ENCODE measurements at regions not wholly inside any gene's neighbourhood (a gene's known extent, or its start where the extent isn't known, plus 50 kb on each side); places are given as distances from the start of the nearest gene placed in this dataset.
A peak's percentile ranks its signal among the peaks of the same experiment; 100 is the strongest.

DNA sequence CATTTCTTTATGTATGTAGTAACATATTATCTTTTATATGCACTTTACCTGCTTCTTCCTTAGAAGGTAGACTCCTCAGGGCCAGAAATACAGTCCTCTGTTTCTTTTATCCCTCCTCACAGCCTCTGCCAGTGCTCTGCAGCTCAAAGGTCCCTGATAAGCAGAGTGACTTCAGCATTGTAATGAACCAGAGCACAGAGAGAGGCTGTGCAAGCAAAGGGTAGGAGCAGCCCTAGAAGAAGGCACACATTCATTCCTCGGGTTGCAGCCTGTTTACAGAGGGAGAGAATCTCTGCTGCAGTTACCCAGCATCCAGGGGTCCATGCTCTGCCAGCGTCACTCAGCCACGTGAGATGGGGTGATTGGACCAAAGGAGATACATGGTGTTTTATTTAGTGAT is 101.1 kb downstream of the RHOU start (continued):
- TF ChIP-seq, protein P1, sequence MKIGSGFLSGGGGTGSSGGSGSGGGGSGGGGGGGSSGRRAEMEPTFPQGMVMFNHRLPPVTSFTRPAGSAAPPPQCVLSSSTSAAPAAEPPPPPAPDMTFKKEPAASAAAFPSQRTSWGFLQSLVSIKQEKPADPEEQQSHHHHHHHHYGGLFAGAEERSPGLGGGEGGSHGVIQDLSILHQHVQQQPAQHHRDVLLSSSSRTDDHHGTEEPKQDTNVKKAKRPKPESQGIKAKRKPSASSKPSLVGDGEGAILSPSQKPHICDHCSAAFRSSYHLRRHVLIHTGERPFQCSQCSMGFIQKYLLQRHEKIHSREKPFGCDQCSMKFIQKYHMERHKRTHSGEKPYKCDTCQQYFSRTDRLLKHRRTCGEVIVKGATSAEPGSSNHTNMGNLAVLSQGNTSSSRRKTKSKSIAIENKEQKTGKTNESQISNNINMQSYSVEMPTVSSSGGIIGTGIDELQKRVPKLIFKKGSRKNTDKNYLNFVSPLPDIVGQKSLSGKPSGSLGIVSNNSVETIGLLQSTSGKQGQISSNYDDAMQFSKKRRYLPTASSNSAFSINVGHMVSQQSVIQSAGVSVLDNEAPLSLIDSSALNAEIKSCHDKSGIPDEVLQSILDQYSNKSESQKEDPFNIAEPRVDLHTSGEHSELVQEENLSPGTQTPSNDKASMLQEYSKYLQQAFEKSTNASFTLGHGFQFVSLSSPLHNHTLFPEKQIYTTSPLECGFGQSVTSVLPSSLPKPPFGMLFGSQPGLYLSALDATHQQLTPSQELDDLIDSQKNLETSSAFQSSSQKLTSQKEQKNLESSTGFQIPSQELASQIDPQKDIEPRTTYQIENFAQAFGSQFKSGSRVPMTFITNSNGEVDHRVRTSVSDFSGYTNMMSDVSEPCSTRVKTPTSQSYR (CRISPR knock-in tag; IDR thresholded peaks at IDR 0.05; ENCODE audit: borderline replicate concordance): peak; percentile 25; the same call in 1 of the 2 replicates
- TF ChIP-seq, protein P2, sequence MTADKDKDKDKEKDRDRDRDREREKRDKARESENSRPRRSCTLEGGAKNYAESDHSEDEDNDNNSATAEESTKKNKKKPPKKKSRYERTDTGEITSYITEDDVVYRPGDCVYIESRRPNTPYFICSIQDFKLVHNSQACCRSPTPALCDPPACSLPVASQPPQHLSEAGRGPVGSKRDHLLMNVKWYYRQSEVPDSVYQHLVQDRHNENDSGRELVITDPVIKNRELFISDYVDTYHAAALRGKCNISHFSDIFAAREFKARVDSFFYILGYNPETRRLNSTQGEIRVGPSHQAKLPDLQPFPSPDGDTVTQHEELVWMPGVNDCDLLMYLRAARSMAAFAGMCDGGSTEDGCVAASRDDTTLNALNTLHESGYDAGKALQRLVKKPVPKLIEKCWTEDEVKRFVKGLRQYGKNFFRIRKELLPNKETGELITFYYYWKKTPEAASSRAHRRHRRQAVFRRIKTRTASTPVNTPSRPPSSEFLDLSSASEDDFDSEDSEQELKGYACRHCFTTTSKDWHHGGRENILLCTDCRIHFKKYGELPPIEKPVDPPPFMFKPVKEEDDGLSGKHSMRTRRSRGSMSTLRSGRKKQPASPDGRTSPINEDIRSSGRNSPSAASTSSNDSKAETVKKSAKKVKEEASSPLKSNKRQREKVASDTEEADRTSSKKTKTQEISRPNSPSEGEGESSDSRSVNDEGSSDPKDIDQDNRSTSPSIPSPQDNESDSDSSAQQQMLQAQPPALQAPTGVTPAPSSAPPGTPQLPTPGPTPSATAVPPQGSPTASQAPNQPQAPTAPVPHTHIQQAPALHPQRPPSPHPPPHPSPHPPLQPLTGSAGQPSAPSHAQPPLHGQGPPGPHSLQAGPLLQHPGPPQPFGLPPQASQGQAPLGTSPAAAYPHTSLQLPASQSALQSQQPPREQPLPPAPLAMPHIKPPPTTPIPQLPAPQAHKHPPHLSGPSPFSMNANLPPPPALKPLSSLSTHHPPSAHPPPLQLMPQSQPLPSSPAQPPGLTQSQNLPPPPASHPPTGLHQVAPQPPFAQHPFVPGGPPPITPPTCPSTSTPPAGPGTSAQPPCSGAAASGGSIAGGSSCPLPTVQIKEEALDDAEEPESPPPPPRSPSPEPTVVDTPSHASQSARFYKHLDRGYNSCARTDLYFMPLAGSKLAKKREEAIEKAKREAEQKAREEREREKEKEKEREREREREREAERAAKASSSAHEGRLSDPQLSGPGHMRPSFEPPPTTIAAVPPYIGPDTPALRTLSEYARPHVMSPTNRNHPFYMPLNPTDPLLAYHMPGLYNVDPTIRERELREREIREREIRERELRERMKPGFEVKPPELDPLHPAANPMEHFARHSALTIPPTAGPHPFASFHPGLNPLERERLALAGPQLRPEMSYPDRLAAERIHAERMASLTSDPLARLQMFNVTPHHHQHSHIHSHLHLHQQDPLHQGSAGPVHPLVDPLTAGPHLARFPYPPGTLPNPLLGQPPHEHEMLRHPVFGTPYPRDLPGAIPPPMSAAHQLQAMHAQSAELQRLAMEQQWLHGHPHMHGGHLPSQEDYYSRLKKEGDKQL (CRISPR knock-in tag; IDR thresholded peaks at IDR 0.05; ENCODE audit: low read depth): 0 out of 2 replicates have a peak, but pooled peaks have one; percentile 28
- TF ChIP-seq, protein P3, sequence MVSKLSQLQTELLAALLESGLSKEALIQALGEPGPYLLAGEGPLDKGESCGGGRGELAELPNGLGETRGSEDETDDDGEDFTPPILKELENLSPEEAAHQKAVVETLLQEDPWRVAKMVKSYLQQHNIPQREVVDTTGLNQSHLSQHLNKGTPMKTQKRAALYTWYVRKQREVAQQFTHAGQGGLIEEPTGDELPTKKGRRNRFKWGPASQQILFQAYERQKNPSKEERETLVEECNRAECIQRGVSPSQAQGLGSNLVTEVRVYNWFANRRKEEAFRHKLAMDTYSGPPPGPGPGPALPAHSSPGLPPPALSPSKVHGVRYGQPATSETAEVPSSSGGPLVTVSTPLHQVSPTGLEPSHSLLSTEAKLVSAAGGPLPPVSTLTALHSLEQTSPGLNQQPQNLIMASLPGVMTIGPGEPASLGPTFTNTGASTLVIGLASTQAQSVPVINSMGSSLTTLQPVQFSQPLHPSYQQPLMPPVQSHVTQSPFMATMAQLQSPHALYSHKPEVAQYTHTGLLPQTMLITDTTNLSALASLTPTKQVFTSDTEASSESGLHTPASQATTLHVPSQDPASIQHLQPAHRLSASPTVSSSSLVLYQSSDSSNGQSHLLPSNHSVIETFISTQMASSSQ (IDR thresholded peaks at IDR 0.05; ENCODE audit: low read depth): 0 out of 2 replicates have a peak, but pooled peaks have one; percentile 19
- TF ChIP-seq, protein P3 (CRISPR knock-in tag; IDR thresholded peaks at IDR 0.05; ENCODE audit: borderline replicate concordance): peak; percentile 71; the same call in 1 of the 2 replicates
- peak; percentile 69 for TF ChIP-seq KDM1A (CRISPR knock-in tag; IDR thresholded peaks at IDR 0.05)
- TF ChIP-seq HNF4A (CRISPR knock-in tag; IDR thresholded peaks at IDR 0.05): peak; percentile 92
- peak; percentile 82 for TF ChIP-seq ZMYM4 (CRISPR knock-in tag; IDR thresholded peaks at IDR 0.05)
- TF ChIP-seq MIER3 (CRISPR knock-in tag; IDR thresholded peaks at IDR 0.05; ENCODE audit: borderline replicate concordance): peak; percentile 60; the same call in 1 of the 2 replicates
- 0 out of 2 replicates have a peak, but pooled peaks have one; percentile 47 for TF ChIP-seq ARNTL (CRISPR knock-in tag; IDR thresholded peaks at IDR 0.05)
- TF ChIP-seq SIX4 (CRISPR knock-in tag; IDR thresholded peaks at IDR 0.05): peak; percentile 79; the same call in 1 of the 2 replicates
- peak; percentile 65; the same call in 1 of the 2 replicates for TF ChIP-seq SAP130 (CRISPR knock-in tag; IDR thresholded peaks at IDR 0.05; ENCODE audit: low read depth)
- peak; percentile 89; the same call in 1 of the 2 replicates for TF ChIP-seq RCOR2 (CRISPR knock-in tag; IDR thresholded peaks at IDR 0.05)
- TF ChIP-seq, protein P4, sequence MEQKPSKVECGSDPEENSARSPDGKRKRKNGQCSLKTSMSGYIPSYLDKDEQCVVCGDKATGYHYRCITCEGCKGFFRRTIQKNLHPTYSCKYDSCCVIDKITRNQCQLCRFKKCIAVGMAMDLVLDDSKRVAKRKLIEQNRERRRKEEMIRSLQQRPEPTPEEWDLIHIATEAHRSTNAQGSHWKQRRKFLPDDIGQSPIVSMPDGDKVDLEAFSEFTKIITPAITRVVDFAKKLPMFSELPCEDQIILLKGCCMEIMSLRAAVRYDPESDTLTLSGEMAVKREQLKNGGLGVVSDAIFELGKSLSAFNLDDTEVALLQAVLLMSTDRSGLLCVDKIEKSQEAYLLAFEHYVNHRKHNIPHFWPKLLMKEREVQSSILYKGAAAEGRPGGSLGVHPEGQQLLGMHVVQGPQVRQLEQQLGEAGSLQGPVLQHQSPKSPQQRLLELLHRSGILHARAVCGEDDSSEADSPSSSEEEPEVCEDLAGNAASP (CRISPR knock-in tag; IDR thresholded peaks at IDR 0.05; ENCODE audit: borderline replicate concordance): peak; percentile 80
- peak; percentile 29; the same call in 1 of the 2 replicates for TF ChIP-seq ETV5 (CRISPR knock-in tag; IDR thresholded peaks at IDR 0.05; ENCODE audit: borderline replicate concordance)
- TF ChIP-seq KDM3A (CRISPR knock-in tag; IDR thresholded peaks at IDR 0.05; ENCODE audit: low read depth): 0 out of 2 replicates have a peak, but pooled peaks have one; percentile 57
- 0 out of 2 replicates have a peak, but pooled peaks have one; percentile 17 for TF ChIP-seq ZNF547 (CRISPR knock-in tag; IDR thresholded peaks at IDR 0.05)
- TF ChIP-seq ZNF292 (CRISPR knock-in tag; IDR thresholded peaks at IDR 0.05; ENCODE audit: borderline replicate concordance, low read depth): peak; percentile 97

All from HepG2 (cell line).